Vagina (tissue), 2 donors: ENCODE measurements at regions not wholly inside any gene's neighbourhood (a gene's known extent, or its start where the extent isn't known, plus 50 kb on each side); places are given as distances from the start of the nearest gene placed in this dataset.

ENCODE experiments used
- DNase-seq, 2 donors: peaks; one replicate each; pipeline ENCODE4 v3.0.0-alpha.2; 2017; ENCODE audit errors: extremely low spot score in 2 of 2
- H3K27ac ChIP-seq: fragments of 200-600 bp; sonication (generic); one replicate; pipeline ENCODE4 v1.5.1; 2019
- H3K27me3 ChIP-seq: fragments of 200-600 bp; sonication (generic); one replicate; pipeline ENCODE4 v1.5.1; 2019
- H3K36me3 ChIP-seq, 2 donors: fragments of 200-600 bp; sonication (generic); one replicate each; pipeline ENCODE4 v1.5.1; 2017 to 2019
- H3K4me1 ChIP-seq: fragments of 200-600 bp; sonication (generic); one replicate; pipeline ENCODE4 v1.5.1; 2019
- H3K4me3 ChIP-seq, 2 donors: fragments of 200-600 bp; sonication (generic); 1 replicate in 1 of 2; 2 replicates in 1 of 2; pipeline ENCODE4 v1.5.1; 2016 to 2019
- H3K9me3 ChIP-seq: fragments of 200-600 bp; sonication (generic); one replicate; pipeline ENCODE4 v1.5.1; 2019
- CTCF ChIP-seq, 3 experiments: fragments of 450-650 bp in 2 of 3; fragments of 200-600 bp in 1 of 3; sonication (generic) in 1 of 3; IDR thresholded peaks; one replicate each; pipeline ENCODE4 v1.5.1; 2017 to 2019; ENCODE audit warnings: antibody characterized with exemption in 3 of 3, mild to moderate bottlenecking in 2 of 3, moderate library complexity in 2 of 3
- POLR2A ChIP-seq, 2 donors: fragments of 450-650 bp; IDR thresholded peaks; one replicate each; pipeline ENCODE4 v1.6.1; 2017; ENCODE audit warnings: antibody characterized with exemption in 2 of 2, mild to moderate bottlenecking in 2 of 2, moderate library complexity in 2 of 2
- POLR2AphosphoS5 ChIP-seq, 2 donors: sonication (generic); formaldehyde crosslinking; IDR thresholded peaks; one replicate each; pipeline ENCODE4 v1.9.0; 2017; ENCODE audit warnings: antibody characterized with exemption in 2 of 2, mild to moderate bottlenecking in 2 of 2, low read depth in 1 of 2; ENCODE audit not compliant: insufficient read depth in 1 of 2
- intact Hi-C: fragments of 100-400 bp; cut with DNase I; formaldehyde crosslinking; loops from one replicate; pipeline ENCODE4 v1.15.1; 2023

- intact Hi-C loops, result no loop called here
- H3K27me3 ChIP-seq, result no peaks in the 10 kb centered on the region
- no peak overlapping the region for H3K27ac ChIP-seq
- no peaks in the 10 kb centered on the region for H3K4me1 ChIP-seq
- no peaks in the 10 kb centered on the region for H3K9me3 ChIP-seq
- TF ChIP-seq POLR2AphosphoS5 (IDR thresholded peaks at IDR 0.05; ENCODE audit: insufficient read depth in 1 of 2, low read depth in 1 of 2) (no peak), POLR2A (IDR thresholded peaks at IDR 0.05) (no peak), CTCF (IDR thresholded peaks at IDR 0.05) (no peak)
- no peaks in the 10 kb centered on the region for H3K36me3 ChIP-seq
- DNase-seq, result no peak
- H3K4me3 ChIP-seq, result no peak overlapping the region
Observed at GRCh38 chr18:39781565-39781964, 2173.5 kb upstream of the PIK3C3 start.

GRCh38 chr18:39780774-39781173 lies 2174.3 kb upstream of the PIK3C3 start:
- Histone ChIP-seq H3K9me3 (no peaks in the 10 kb centered on the region), H3K27me3 (no peaks in the 10 kb centered on the region), H3K4me3 (no peak overlapping the region), H3K27ac (no peak overlapping the region), H3K4me1 (no peaks in the 10 kb centered on the region), H3K36me3 (no peaks in the 10 kb centered on the region)
- TF ChIP-seq POLR2AphosphoS5 (IDR thresholded peaks at IDR 0.05; ENCODE audit: insufficient read depth in 1 of 2, low read depth in 1 of 2) (no peak), CTCF (IDR thresholded peaks at IDR 0.05) (no peak), POLR2A (IDR thresholded peaks at IDR 0.05) (no peak)
- no peak for DNase-seq
- intact Hi-C loops, result no loop called here

GRCh38 chr18:39779926-39780325 lies 2175.1 kb upstream of the PIK3C3 start:
- intact Hi-C loops, result no loop called here
- Histone ChIP-seq H3K4me3 (no peak overlapping the region), H3K36me3 (no peaks in the 10 kb centered on the region), H3K4me1 (no peaks in the 10 kb centered on the region), H3K27ac (no peak overlapping the region), H3K27me3 (no peaks in the 10 kb centered on the region), H3K9me3 (no peaks in the 10 kb centered on the region)
- no peak for DNase-seq
- TF ChIP-seq POLR2A (IDR thresholded peaks at IDR 0.05), result no peak

GRCh38 chr18:39776766-39777165 lies 2178.3 kb upstream of the PIK3C3 start:
- H3K27ac ChIP-seq, result no peak overlapping the region
- H3K4me1 ChIP-seq, result no peaks in the 10 kb centered on the region
- intact Hi-C loops, result no loop called here
- no peaks in the 10 kb centered on the region for H3K27me3 ChIP-seq
- no peaks in the 10 kb centered on the region for H3K36me3 ChIP-seq
- no peaks in the 10 kb centered on the region for H3K9me3 ChIP-seq
- TF ChIP-seq POLR2A (IDR thresholded peaks at IDR 0.05) (no peak), CTCF (IDR thresholded peaks at IDR 0.05) (no peak), POLR2AphosphoS5 (IDR thresholded peaks at IDR 0.05; ENCODE audit: insufficient read depth in 1 of 2, low read depth in 1 of 2) (no peak)
- DNase-seq, result no peak
- H3K4me3 ChIP-seq, result no peak overlapping the region

- Histone ChIP-seq H3K36me3 (no peaks in the 10 kb centered on the region), H3K4me1 (no peaks in the 10 kb centered on the region), H3K4me3 (no peak overlapping the region), H3K27me3 (no peaks in the 10 kb centered on the region), H3K9me3 (no peaks in the 10 kb centered on the region), H3K27ac (no peak overlapping the region)
- DNase-seq, result no peak
- intact Hi-C loops, result no loop called here
- TF ChIP-seq POLR2AphosphoS5 (IDR thresholded peaks at IDR 0.05; ENCODE audit: insufficient read depth in 1 of 2, low read depth in 1 of 2), result no peak
- no peak for TF ChIP-seq POLR2A (IDR thresholded peaks at IDR 0.05)
- TF ChIP-seq CTCF (IDR thresholded peaks at IDR 0.05), result no peak
Observed at GRCh38 chr18:39774957-39775598, 2180.0 kb upstream of the PIK3C3 start.
